Stomach (tissue), 8 donors: ENCODE measurements at regions not wholly inside any gene's neighbourhood (a gene's known extent, or its start where the extent isn't known, plus 50 kb on each side); places are given as distances from the start of the nearest gene placed in this dataset.
"Not testable (repeated sequence)": the region's sequence is repeated elsewhere in the genome, so short reads cannot be mapped to it uniquely, and the experiment has no call there.

Experiments
- DNase-seq, 2 donors: peaks; one replicate each; pipeline versions ENCODE4 v3.0.0 to v3.0.0-alpha.2; 2013 to 2019
- H3K27ac ChIP-seq, 5 donors: fragments of 200-600 bp in 4 of 5; sonication (generic) in 4 of 5; one replicate each; pipeline ENCODE4 v1.5.1; 2013 to 2019; ENCODE audit warnings: mild to moderate bottlenecking in 1 of 5, moderate library complexity in 1 of 5
- H3K27me3 ChIP-seq, 3 donors: fragments of 200-600 bp; sonication (generic); one replicate each; pipeline ENCODE4 v1.5.1; 2017 to 2019; ENCODE audit warnings: mixed run types in 1 of 3
- H3K36me3 ChIP-seq, 4 donors: fragments of 200-600 bp; sonication (generic); 1 replicate in 3 of 4; 2 replicates in 1 of 4; pipeline ENCODE4 v1.5.1; 2016 to 2019
- H3K4me1 ChIP-seq, 4 donors: fragments of 200-600 bp; sonication (generic); one replicate each; pipeline ENCODE4 v1.5.1; 2016 to 2019
- H3K4me3 ChIP-seq, 4 donors: fragments of 200-600 bp; sonication (generic) in 3 of 4; one replicate each; pipeline ENCODE4 v1.5.1; 2016 to 2019; ENCODE audit warnings: mild to moderate bottlenecking in 1 of 4
- H3K9me3 ChIP-seq, 4 donors: fragments of 200-600 bp; sonication (generic); one replicate each; pipeline ENCODE4 v1.5.1; 2016 to 2019
- CTCF ChIP-seq, 7 experiments: fragments of 450-650 bp in 4 of 7; fragments of 200-600 bp in 3 of 7; sonication (generic) in 3 of 7; IDR thresholded peaks; one replicate each; pipeline ENCODE4 v1.5.1; 2016 to 2019; ENCODE audit warnings: antibody characterized with exemption in 7 of 7, control low read depth in 2 of 7, mild to moderate bottlenecking in 1 of 7
- EP300 ChIP-seq: sonication (generic); formaldehyde crosslinking; IDR thresholded peaks from one replicate; pipeline ENCODE4 v1.6.1; 2017; ENCODE audit warnings: antibody characterized with exemption
- POLR2A ChIP-seq, 4 donors: fragments of 450-650 bp; IDR thresholded peaks; one replicate each; pipeline ENCODE4 v1.6.1; 2016; ENCODE audit warnings: antibody characterized with exemption in 4 of 4, control low read depth in 2 of 4, mild to moderate bottlenecking in 1 of 4, moderate library complexity in 1 of 4
- POLR2AphosphoS5 ChIP-seq, 3 donors: sonication (generic); formaldehyde crosslinking; IDR thresholded peaks; one replicate each; pipeline ENCODE4 v1.6.1; 2016; ENCODE audit warnings: antibody characterized with exemption in 3 of 3
- WGBS, 5 donors: extraction: QIAGEN DNeasy Blood & Tissue Kit in 3 of 5; methylation state at CpG; one replicate each; pipeline versions ENCODE4 v1.1.5 to v1.1.7; 2013 to 2018; 5-methylcytosine and 5-hydroxymethylcytosine counted together
- intact Hi-C: fragments of 100-400 bp; cut with DNase I; formaldehyde crosslinking; loops from one replicate; pipeline ENCODE4 v1.15.1; 2023; ENCODE audit warnings: low total_unique reads
- donor health status: healthy with polysubstance abuse.
- donor health status: Bipolar disorder and iron deficiency.
- donor health status: healthy.

DNA sequence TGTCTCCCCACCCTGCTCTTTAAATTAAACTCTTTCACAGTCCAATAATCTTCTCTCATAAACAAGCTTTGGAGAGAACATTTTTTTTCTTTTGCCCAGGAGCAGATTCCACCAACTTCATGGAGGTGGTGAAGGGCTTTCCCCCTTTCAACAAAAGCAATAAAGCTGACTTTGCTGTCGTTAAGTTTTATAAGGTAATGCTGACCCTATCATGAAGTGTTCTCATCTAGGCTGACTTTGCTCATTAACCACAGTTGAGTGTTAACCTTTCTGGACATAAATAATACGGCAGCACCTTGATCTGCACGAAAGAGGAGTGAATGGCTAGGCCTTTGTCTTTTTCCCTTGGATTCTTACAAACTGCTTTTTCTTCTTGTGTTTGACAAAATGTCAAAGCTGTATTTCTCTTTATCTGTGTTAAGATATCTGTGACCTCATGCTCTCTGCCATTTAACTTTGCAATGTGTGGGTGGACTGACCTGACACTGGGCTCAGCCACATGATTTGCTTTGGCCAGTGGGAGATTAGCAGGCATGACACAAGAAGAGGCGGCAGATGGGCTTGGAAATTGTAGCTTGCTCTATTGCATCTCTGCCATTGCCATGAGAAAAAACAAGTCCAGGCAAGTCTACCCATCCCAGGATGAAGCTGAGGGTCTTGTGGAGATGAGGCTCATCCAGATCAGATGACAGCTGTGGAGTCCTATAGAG, 470.9 kb upstream of the CCDC196 start:
- Histone ChIP-seq H3K4me1 (no peaks in the 10 kb centered on the region), H3K27me3 (no peaks in the 10 kb centered on the region), H3K27ac (no peak overlapping the region), H3K4me3 (no peak overlapping the region), H3K36me3 (no peaks in the 10 kb centered on the region), H3K9me3 (no peaks in the 10 kb centered on the region)
- intact Hi-C loops = no loop called here
- no peak for DNase-seq
- WGBS, 5 donors = 44 to 67% (median 51%) methylated on average over 4 of the region's 4 CpGs
- TF ChIP-seq POLR2A (IDR thresholded peaks at IDR 0.05) (no peak), EP300 (no peak), POLR2AphosphoS5 (IDR thresholded peaks at IDR 0.05) (no peak)

- no peak overlapping the region for H3K27ac ChIP-seq
- WGBS, 5 donors = 81 to 97% (median 94%) methylated on average over 1 of the region's 1 CpG
- intact Hi-C loops = no loop called here
- no peaks in the 10 kb centered on the region for H3K36me3 ChIP-seq
- no peak for DNase-seq
- no peaks in the 10 kb centered on the region for H3K9me3 ChIP-seq
- H3K27me3 ChIP-seq = no peaks in the 10 kb centered on the region
- no peaks in the 10 kb centered on the region for H3K4me1 ChIP-seq
- TF ChIP-seq POLR2A (IDR thresholded peaks at IDR 0.05) (no peak), POLR2AphosphoS5 (IDR thresholded peaks at IDR 0.05) (no peak), CTCF (IDR thresholded peaks at IDR 0.05) (no peak), EP300 (no peak)
- H3K4me3 ChIP-seq = no peak overlapping the region
Measured at GRCh38 chr14:66017927-66018326, 468.2 kb upstream of the CCDC196 start.

- Histone ChIP-seq H3K4me3 (no peak overlapping the region), H3K27ac (no peak overlapping the region), H3K27me3 (no peaks in the 10 kb centered on the region), H3K36me3 (no peaks in the 10 kb centered on the region), H3K9me3 (no peaks in the 10 kb centered on the region), H3K4me1 (no peaks in the 10 kb centered on the region)
- TF ChIP-seq CTCF (IDR thresholded peaks at IDR 0.05) (no peak), POLR2A (IDR thresholded peaks at IDR 0.05) (no peak), EP300 (no peak), POLR2AphosphoS5 (IDR thresholded peaks at IDR 0.05) (no peak)
- peak in 1 of 2 donors; percentile 12 for DNase-seq
- intact Hi-C loops = no loop called here
- 80 to 93% (median 84%) methylated on average over 5 to 8 of the region's 8 CpGs for WGBS, 5 donors
Measured at GRCh38 chr14:66022526-66022925, 463.6 kb upstream of the CCDC196 start.

GRCh38 chr14:66025779-66026178, 460.4 kb upstream of the CCDC196 start:
- intact Hi-C loops = no loop called here
- no peaks in the 10 kb centered on the region for H3K4me1 ChIP-seq
- no peak overlapping the region for H3K4me3 ChIP-seq
- no peak for DNase-seq
- H3K9me3 ChIP-seq = peaks cover 0 to 9% (median 2%) of the 10 kb centered on the region in 4 donors
- TF ChIP-seq POLR2A (IDR thresholded peaks at IDR 0.05) (no peak), POLR2AphosphoS5 (IDR thresholded peaks at IDR 0.05) (no peak), CTCF (IDR thresholded peaks at IDR 0.05) (no peak), EP300 (no peak)
- no peak overlapping the region for H3K27ac ChIP-seq
- H3K36me3 ChIP-seq = no peaks in the 10 kb centered on the region
- WGBS, 5 donors = 73 to 81% (median 73%) methylated on average over 5 of the region's 5 CpGs
- H3K27me3 ChIP-seq = no peaks in the 10 kb centered on the region

DNA sequence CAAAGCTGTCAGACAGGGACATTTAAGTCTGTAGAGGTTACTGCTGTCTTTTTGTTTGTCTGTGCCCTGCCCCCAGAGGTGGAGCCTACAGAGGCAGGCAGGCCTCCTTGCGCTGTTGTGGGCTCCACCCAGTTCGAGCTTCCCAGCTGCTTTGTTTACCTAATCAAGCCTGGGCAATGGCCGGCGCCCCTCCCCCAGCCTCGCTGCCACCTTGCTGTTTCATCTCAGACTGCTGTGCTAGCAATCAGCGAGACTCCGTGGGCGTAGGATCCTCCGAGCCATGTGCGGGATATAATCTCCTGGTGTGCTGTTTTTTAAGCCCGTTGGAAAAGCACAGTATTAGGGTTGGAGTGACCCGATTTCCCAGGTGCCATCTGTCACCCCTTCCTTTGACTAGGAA, 454.2 kb upstream of the CCDC196 start:
- intact Hi-C loops, H3K36me3 ChIP-seq, H3K27me3 ChIP-seq, DNase-seq, H3K27ac ChIP-seq, H3K4me3 ChIP-seq, H3K4me1 ChIP-seq: not testable (repeated sequence)
- WGBS, 5 donors = 86 to 95% (median 89%) methylated on average over 11 to 12 of the region's 12 CpGs
- H3K9me3 ChIP-seq = peaks cover 0 to 32% (median 16%) of the 10 kb centered on the region in 4 donors
